ENCODE measurements at regions not wholly inside any gene's neighbourhood (a gene's known extent, or its start where the extent isn't known, plus 50 kb on each side); places are given as distances from the start of the nearest gene placed in this dataset.

- TF ChIP-seq CTCF (IDR thresholded peaks at IDR 0.05), result no peak
- no peak for TF ChIP-seq POLR2A (IDR thresholded peaks at IDR 0.05)
- TF ChIP-seq POLR2AphosphoS5 (IDR thresholded peaks at IDR 0.05), result no peak
Observed at GRCh38 chr3:13215940-13216546, 142.8 kb upstream of the IQSEC1 start.

Measured in stomach (tissue), 4 donors.